HCT116 (cell line): ENCODE measurements at regions not wholly inside any gene's neighbourhood (a gene's known extent, or its start where the extent isn't known, plus 50 kb on each side); places are given as distances from the start of the nearest gene placed in this dataset.

Experiments
- ATAC-seq: fragments of 200-7000 bp; cut with Tn5 transposase; 2 replicates; pipeline ENCODE4 v1.9.1; 2020; ENCODE audit warnings: mild to moderate bottlenecking, moderate library complexity
- BruUV-seq: library from RNA; stranded (reverse); fragments of 400-500 nt; replicated peaks from 2 replicates; lab custom pipeline; 2021; lab: Mats Ljungman, UMichigan
- CTCF ChIA-PET: fragments of 300-600 bp; sonication (Branson Sonifier 250); formaldehyde crosslinking; loops from one replicate; lab custom pipeline; 2021; ENCODE audit warnings: antibody characterized with exemption; lab: Charles Lee
- POLR2A ChIA-PET: fragments of 300-600, 350-600 bp; sonication (Branson Sonifier 250); formaldehyde crosslinking; loops from one replicate; lab custom pipeline; 2021; ENCODE audit warnings: antibody characterized with exemption; lab: Charles Lee
- RAD21 ChIA-PET, 2 experiments: fragments of 300-600 bp; sonication (Branson Sonifier 250); formaldehyde crosslinking; loops; one replicate each; lab custom pipeline; 2023; ENCODE audit warnings: low total read pairs in 2 of 2; ENCODE audit not compliant: uncharacterized antibody in 2 of 2, unreplicated experiment in 2 of 2, low non-redundant PET in 1 of 2; lab: Charles Lee
- DNase-seq: peaks from one replicate; pipeline ENCODE4 v3.0.0-alpha.2; 2010; ENCODE audit warnings: low read depth, low spot score
- H2AFZ ChIP-seq: fragments of 200-600 bp; shearing (Covaris generic), sonication (generic); 2 replicates; pipeline ENCODE4 v1.6.1; 2017; ENCODE audit warnings: low read depth, mixed run types, mixed read lengths, antibody characterized with exemption, low read length; ENCODE audit not compliant: poor library complexity, severe bottlenecking
- H3K27ac ChIP-seq: 2 replicates; pipeline ENCODE4 v1.5.1; 2012; ENCODE audit warnings: low read depth, low read length
- H3K27me3 ChIP-seq: fragments of 200-600 bp; sonication (generic); 2 replicates; pipeline ENCODE4 v1.6.1; 2016; ENCODE audit warnings: mixed run types, low read length, mixed read lengths; ENCODE audit not compliant: insufficient read depth
- H3K36me3 ChIP-seq, 2 experiments: fragments of 200-500 bp in 1 of 2; fragments of 200-600 bp in 1 of 2; sonication (Bioruptor generic) in 1 of 2; sonication (generic) in 1 of 2; 2 replicates each; pipeline versions ENCODE4 v1.5.1 to v1.6.1; 2014 to 2016; ENCODE audit warnings: low read length in 2 of 2, inconsistent platforms in 1 of 2, mixed read lengths in 1 of 2, mixed run types in 1 of 2; ENCODE audit not compliant: insufficient read depth in 2 of 2, control insufficient read depth in 1 of 2
- H3K4me1 ChIP-seq, 2 experiments: fragments of 200-600 bp in 1 of 2; sonication (generic) in 1 of 2; 2 replicates each; pipeline versions ENCODE4 v1.5.1 to v1.6.1; 2012 to 2017; ENCODE audit warnings: low read length in 2 of 2, inconsistent platforms in 1 of 2, mild to moderate bottlenecking in 1 of 2, mixed read lengths in 1 of 2, mixed run types in 1 of 2, moderate library complexity in 1 of 2; ENCODE audit not compliant: insufficient read depth in 2 of 2, control insufficient read depth in 1 of 2
- H3K4me2 ChIP-seq: fragments of 200-600 bp; sonication (generic); 2 replicates; pipeline ENCODE4 v1.6.1; 2017; ENCODE audit warnings: mixed run types, low read length, mixed read lengths
- H3K4me3 ChIP-seq, 2 experiments: fragments of 200-600 bp in 1 of 2; sonication (generic) in 1 of 2; replicated peaks in 1 of 2; 2 replicates each; pipeline ENCODE4 v1.5.1; 2011 to 2016; ENCODE audit warnings: low read length in 2 of 2, control low read depth in 1 of 2, low read depth in 1 of 2, mild to moderate bottlenecking in 1 of 2, mixed read lengths in 1 of 2, mixed run types in 1 of 2
- H3K79me2 ChIP-seq: fragments of 200-600 bp; sonication (generic); 2 replicates; pipeline ENCODE4 v1.6.1; 2017; ENCODE audit warnings: mild to moderate bottlenecking, mixed run types, low read length, moderate library complexity, mixed read lengths; ENCODE audit not compliant: insufficient read depth
- H3K9ac ChIP-seq: fragments of 200-600 bp; sonication (generic); 2 replicates; pipeline ENCODE4 v1.6.1; 2016; ENCODE audit warnings: low read length, mixed read lengths
- H3K9me2 ChIP-seq: fragments of 200-600 bp; sonication (generic), shearing (Covaris generic); 2 replicates; pipeline ENCODE4 v1.6.1; 2017; ENCODE audit warnings: mixed run types, mild to moderate bottlenecking, moderate library complexity; ENCODE audit not compliant: insufficient read depth
- H3K9me3 ChIP-seq, 2 experiments: fragments of 200-500 bp in 1 of 2; fragments of 200-600 bp in 1 of 2; sonication (Bioruptor generic) in 1 of 2; sonication (generic) in 1 of 2; 2 replicates each; pipeline ENCODE4 v1.6.1; 2014 to 2017; ENCODE audit warnings: low read length in 2 of 2, mixed read lengths in 2 of 2, inconsistent platforms in 1 of 2, low read depth in 1 of 2, mild to moderate bottlenecking in 1 of 2, mixed run types in 1 of 2, moderate library complexity in 1 of 2; ENCODE audit not compliant: control insufficient read depth in 1 of 2, insufficient read depth in 1 of 2
- H4K20me1 ChIP-seq: fragments of 200-600 bp; sonication (generic), shearing (Covaris generic); 2 replicates; pipeline ENCODE4 v1.6.1; 2017; ENCODE audit warnings: mixed run types, mild to moderate bottlenecking, moderate library complexity; ENCODE audit not compliant: insufficient read depth
- CEBPB ChIP-seq: IDR thresholded peaks from 2 replicates; pipeline ENCODE4 v1.6.1; 2012; ENCODE audit warnings: low read depth
- EGR1 ChIP-seq: IDR thresholded peaks from 2 replicates; pipeline ENCODE4 v1.6.1; 2012; ENCODE audit warnings: low read depth
- ELF1 ChIP-seq: IDR thresholded peaks from 2 replicates; pipeline ENCODE4 v1.6.1; 2012; ENCODE audit warnings: low read depth, borderline replicate concordance
- EZH2 ChIP-seq: fragments of 200-600 bp; sonication (generic); IDR thresholded peaks from 2 replicates; pipeline ENCODE4 v1.6.1; 2017; ENCODE audit warnings: antibody characterized with exemption, mixed run types
- EZH2phosphoT487 ChIP-seq: fragments of 200-600 bp; IDR thresholded peaks from 2 replicates; pipeline ENCODE4 v1.6.1; 2018; ENCODE audit warnings: antibody characterized with exemption, borderline replicate concordance
- JUND ChIP-seq: IDR thresholded peaks from 2 replicates; pipeline ENCODE4 v1.6.1; 2012
- POLR2A ChIP-seq: IDR thresholded peaks from 2 replicates; pipeline ENCODE4 v1.7.0; 2011; ENCODE audit warnings: borderline replicate concordance; ENCODE audit not compliant: insufficient read depth, insufficient read length; ENCODE audit errors: extremely low read depth
- POLR2AphosphoS5 ChIP-seq: IDR thresholded peaks from 2 replicates; pipeline ENCODE4 v1.6.1; 2011; ENCODE audit warnings: mild to moderate bottlenecking, low read depth, low read length, moderate library complexity
- RAD21 ChIP-seq: IDR thresholded peaks from 2 replicates; pipeline ENCODE4 v1.6.1; 2012; ENCODE audit warnings: low read depth, mild to moderate bottlenecking
- SIN3A ChIP-seq: IDR thresholded peaks from 2 replicates; pipeline ENCODE4 v1.6.1; 2012; ENCODE audit warnings: low read depth
- SP1 ChIP-seq: IDR thresholded peaks from 2 replicates; pipeline ENCODE4 v1.6.1; 2012; ENCODE audit warnings: low read depth
- TCF7L2 ChIP-seq: IDR thresholded peaks from 2 replicates; pipeline ENCODE4 v1.7.0; 2011; ENCODE audit warnings: borderline replicate concordance, inconsistent platforms; ENCODE audit not compliant: insufficient read depth, insufficient read length; ENCODE audit errors: extremely low read depth
- YY1 ChIP-seq: IDR thresholded peaks from 2 replicates; pipeline ENCODE4 v1.6.1; 2011; ENCODE audit warnings: low read length, low read depth, moderate library complexity, mild to moderate bottlenecking; ENCODE audit not compliant: insufficient replicate concordance; ENCODE audit errors: extremely low read depth
- ZFX ChIP-seq: fragments of 450-650 bp; IDR thresholded peaks from 2 replicates; pipeline ENCODE4 v1.6.1; 2017
- ZNF274 ChIP-seq: fragments of 200-500 bp; sonication (Bioruptor generic); IDR thresholded peaks from 2 replicates; pipeline ENCODE4 v1.6.1; 2014; ENCODE audit warnings: mild to moderate bottlenecking, low read depth, low read length, inconsistent platforms
- intact Hi-C: fragments of 100-400 bp; cut with micrococcal nuclease; formaldehyde crosslinking; loops from 2 replicates; pipeline ENCODE4 v1.10.0; 2022
- TF ChIP-seq, protein P1 (sequence below): IDR thresholded peaks from 2 replicates; pipeline ENCODE4 v1.6.1; 2012; ENCODE audit warnings: low read depth
- TF ChIP-seq, protein P2 (sequence below): IDR thresholded peaks from 2 replicates; pipeline ENCODE4 v1.6.1; 2012
- TF ChIP-seq, protein P3 (sequence below), 3 experiments: fragments of 200-600 bp in 1 of 3; sonication (generic) in 1 of 3; IDR thresholded peaks in 2 of 3; conservative IDR thresholded peaks in 1 of 3; 2 replicates each; pipeline ENCODE4 v1.5.1; 2012 to 2017; ENCODE audit warnings: low read depth in 2 of 3, low read length in 2 of 3, antibody characterized with exemption in 1 of 3, borderline replicate concordance in 1 of 3, control low read depth in 1 of 3, mild to moderate bottlenecking in 1 of 3, mixed read lengths in 1 of 3, mixed run types in 1 of 3, moderate library complexity in 1 of 3; ENCODE audit not compliant: insufficient read depth in 1 of 3

DNA sequence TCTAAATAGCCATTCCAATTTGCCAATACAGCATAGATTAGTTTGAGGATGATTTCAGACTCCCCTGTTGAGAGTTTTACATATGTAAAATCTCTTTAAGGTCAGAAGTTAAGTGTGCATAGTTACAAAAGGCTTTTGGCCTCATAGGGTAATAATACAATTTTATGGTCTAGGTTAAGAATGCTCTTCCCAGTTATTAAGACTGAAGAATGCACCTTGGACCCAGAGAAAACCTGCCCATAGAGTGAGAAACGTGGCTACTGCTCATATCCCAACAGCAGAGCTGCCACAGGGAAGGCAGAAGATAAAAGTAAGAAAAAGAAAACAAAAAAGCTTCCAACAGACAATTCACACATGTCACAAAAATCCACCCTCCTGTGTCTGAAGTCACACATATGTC is 255.9 kb downstream of the LMO4 start (continued):
- TF ChIP-seq, protein P1, sequence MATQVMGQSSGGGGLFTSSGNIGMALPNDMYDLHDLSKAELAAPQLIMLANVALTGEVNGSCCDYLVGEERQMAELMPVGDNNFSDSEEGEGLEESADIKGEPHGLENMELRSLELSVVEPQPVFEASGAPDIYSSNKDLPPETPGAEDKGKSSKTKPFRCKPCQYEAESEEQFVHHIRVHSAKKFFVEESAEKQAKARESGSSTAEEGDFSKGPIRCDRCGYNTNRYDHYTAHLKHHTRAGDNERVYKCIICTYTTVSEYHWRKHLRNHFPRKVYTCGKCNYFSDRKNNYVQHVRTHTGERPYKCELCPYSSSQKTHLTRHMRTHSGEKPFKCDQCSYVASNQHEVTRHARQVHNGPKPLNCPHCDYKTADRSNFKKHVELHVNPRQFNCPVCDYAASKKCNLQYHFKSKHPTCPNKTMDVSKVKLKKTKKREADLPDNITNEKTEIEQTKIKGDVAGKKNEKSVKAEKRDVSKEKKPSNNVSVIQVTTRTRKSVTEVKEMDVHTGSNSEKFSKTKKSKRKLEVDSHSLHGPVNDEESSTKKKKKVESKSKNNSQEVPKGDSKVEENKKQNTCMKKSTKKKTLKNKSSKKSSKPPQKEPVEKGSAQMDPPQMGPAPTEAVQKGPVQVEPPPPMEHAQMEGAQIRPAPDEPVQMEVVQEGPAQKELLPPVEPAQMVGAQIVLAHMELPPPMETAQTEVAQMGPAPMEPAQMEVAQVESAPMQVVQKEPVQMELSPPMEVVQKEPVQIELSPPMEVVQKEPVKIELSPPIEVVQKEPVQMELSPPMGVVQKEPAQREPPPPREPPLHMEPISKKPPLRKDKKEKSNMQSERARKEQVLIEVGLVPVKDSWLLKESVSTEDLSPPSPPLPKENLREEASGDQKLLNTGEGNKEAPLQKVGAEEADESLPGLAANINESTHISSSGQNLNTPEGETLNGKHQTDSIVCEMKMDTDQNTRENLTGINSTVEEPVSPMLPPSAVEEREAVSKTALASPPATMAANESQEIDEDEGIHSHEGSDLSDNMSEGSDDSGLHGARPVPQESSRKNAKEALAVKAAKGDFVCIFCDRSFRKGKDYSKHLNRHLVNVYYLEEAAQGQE, result no peak
- TF ChIP-seq, protein P2, sequence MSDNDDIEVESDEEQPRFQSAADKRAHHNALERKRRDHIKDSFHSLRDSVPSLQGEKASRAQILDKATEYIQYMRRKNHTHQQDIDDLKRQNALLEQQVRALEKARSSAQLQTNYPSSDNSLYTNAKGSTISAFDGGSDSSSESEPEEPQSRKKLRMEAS, result no peak
- TF ChIP-seq SIN3A (no peak), EZH2phosphoT487 (no peak), CEBPB (no peak), JUND (no peak), POLR2A (no peak), POLR2AphosphoS5 (no peak)

DNA sequence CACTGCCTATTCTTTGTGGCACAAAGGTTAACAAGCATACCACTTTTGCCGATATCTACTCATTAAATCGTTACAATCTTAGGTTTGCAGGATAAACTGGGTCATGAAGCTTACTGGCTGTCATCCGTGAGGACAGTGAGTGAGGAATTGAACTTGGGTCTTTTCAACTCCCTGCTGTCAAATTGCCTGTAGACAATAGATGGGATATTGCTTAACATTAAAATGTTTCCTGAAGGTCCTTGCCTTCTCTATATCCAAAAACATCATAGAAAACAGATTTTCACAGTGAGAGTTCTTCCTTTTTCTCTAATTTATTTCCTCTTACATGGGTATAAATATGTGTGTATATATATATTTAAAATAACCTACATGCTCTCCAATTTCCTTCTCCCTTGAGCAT is 257.8 kb downstream of the LMO4 start:
- intact Hi-C loops, result no loop called here
- no TSS peak for BruUV-seq
- H3K4me2 ChIP-seq, result no peak overlapping the region
- H3K4me1 ChIP-seq, result no peaks in the 10 kb centered on the region
- no peaks in the 10 kb centered on the region for H3K9me3 ChIP-seq
- H4K20me1 ChIP-seq, result no peaks in the 10 kb centered on the region
- H3K36me3 ChIP-seq, result no peaks in the 10 kb centered on the region
- no peak overlapping the region for H3K4me3 ChIP-seq
- H3K9me2 ChIP-seq, result no peaks in the 10 kb centered on the region
- ChIA-PET POLR2A (no interaction called here), RAD21 (no interaction called here), CTCF (no interaction called here)
- no peak overlapping the region for H3K9ac ChIP-seq
- H3K79me2 ChIP-seq, result no peaks in the 10 kb centered on the region
- no peak overlapping the region for H3K27ac ChIP-seq
- no peak overlapping the region for H2AFZ ChIP-seq
- ATAC-seq (no peak), DNase-seq (no peak)
- no peaks in the 10 kb centered on the region for H3K27me3 ChIP-seq
- TF ChIP-seq, protein P1, result no peak
- TF ChIP-seq ZNF274, result no peak
- TF ChIP-seq SIN3A, result no peak
- no peak for TF ChIP-seq ZFX
- TF ChIP-seq EZH2, result no peak
- TF ChIP-seq RAD21, result no peak
- no peak for TF ChIP-seq JUND
- TF ChIP-seq ELF1, result no peak
- TF ChIP-seq YY1, result no peak
- TF ChIP-seq SP1, result no peak
- TF ChIP-seq TCF7L2, result no peak
- TF ChIP-seq, protein P3, sequence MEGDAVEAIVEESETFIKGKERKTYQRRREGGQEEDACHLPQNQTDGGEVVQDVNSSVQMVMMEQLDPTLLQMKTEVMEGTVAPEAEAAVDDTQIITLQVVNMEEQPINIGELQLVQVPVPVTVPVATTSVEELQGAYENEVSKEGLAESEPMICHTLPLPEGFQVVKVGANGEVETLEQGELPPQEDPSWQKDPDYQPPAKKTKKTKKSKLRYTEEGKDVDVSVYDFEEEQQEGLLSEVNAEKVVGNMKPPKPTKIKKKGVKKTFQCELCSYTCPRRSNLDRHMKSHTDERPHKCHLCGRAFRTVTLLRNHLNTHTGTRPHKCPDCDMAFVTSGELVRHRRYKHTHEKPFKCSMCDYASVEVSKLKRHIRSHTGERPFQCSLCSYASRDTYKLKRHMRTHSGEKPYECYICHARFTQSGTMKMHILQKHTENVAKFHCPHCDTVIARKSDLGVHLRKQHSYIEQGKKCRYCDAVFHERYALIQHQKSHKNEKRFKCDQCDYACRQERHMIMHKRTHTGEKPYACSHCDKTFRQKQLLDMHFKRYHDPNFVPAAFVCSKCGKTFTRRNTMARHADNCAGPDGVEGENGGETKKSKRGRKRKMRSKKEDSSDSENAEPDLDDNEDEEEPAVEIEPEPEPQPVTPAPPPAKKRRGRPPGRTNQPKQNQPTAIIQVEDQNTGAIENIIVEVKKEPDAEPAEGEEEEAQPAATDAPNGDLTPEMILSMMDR (IDR thresholded peaks at IDR 0.05 in 2 of 3, conservative IDR thresholded peaks at IDR 0.05 in 1 of 3; ENCODE audit: borderline replicate concordance in 1 of 3, insufficient read depth in 1 of 3, low read depth in 2 of 3, low read length in 2 of 3), result no peak
- TF ChIP-seq POLR2AphosphoS5, result no peak
- TF ChIP-seq POLR2A, result no peak
- TF ChIP-seq EGR1, result no peak
